MCF 10A (cell line): ENCODE measurements at regions not wholly inside any gene's neighbourhood (a gene's known extent, or its start where the extent isn't known, plus 50 kb on each side); places are given as distances from the start of the nearest gene placed in this dataset.

Source experiments
- BruUV-seq: library from RNA; stranded (reverse); fragments of 400-500 nt; replicated peaks from 2 replicates; lab custom pipeline; 2021; lab: Mats Ljungman, UMichigan
- CTCF ChIA-PET: fragments of 300-600 bp; sonication (Branson Sonifier 250); formaldehyde crosslinking; extraction: SDS; loops from one replicate; lab custom pipeline; 2021; ENCODE audit warnings: antibody characterized with exemption, inconsistent platforms; lab: Yijun Ruan, JAX
- POLR2A ChIA-PET: fragments of 300-600, 350-650 bp; sonication (Branson Sonifier 250); formaldehyde crosslinking; extraction: SDS; loops from one replicate; lab custom pipeline; 2020; ENCODE audit warnings: antibody characterized with exemption, inconsistent platforms; lab: Yijun Ruan, JAX
- DNase-seq: peaks from one replicate; pipeline ENCODE4 v3.0.0-alpha.2; 2018; ENCODE audit not compliant: unreplicated experiment
- H3K27ac Mint-ChIP-seq: one replicate; pipeline ENCODE4 v1.8.0; 2022; ENCODE audit warnings: mild to moderate bottlenecking, low read depth, mixed read lengths; ENCODE audit not compliant: unreplicated experiment
- H3K27me3 Mint-ChIP-seq: one replicate; pipeline ENCODE4 v1.8.0; 2022; ENCODE audit warnings: mixed read lengths; ENCODE audit not compliant: insufficient read depth, unreplicated experiment
- H3K36me3 Mint-ChIP-seq: one replicate; pipeline ENCODE4 v1.8.0; 2022; ENCODE audit warnings: mild to moderate bottlenecking, moderate library complexity, mixed read lengths; ENCODE audit not compliant: insufficient read depth, unreplicated experiment
- H3K4me1 Mint-ChIP-seq: one replicate; pipeline ENCODE4 v1.8.0; 2022; ENCODE audit warnings: mixed read lengths; ENCODE audit not compliant: insufficient read depth, unreplicated experiment
- H3K4me3 Mint-ChIP-seq: one replicate; pipeline ENCODE4 v1.8.0; 2022; ENCODE audit warnings: mild to moderate bottlenecking, moderate library complexity, mixed read lengths; ENCODE audit not compliant: unreplicated experiment
- H3K9me3 Mint-ChIP-seq: one replicate; pipeline ENCODE4 v1.8.0; 2022; ENCODE audit warnings: mixed read lengths; ENCODE audit not compliant: unreplicated experiment
- intact Hi-C: fragments of 100-400 bp; cut with micrococcal nuclease; formaldehyde crosslinking; loops from 2 replicates; pipeline ENCODE4 v1.14.1; 2022
- TF ChIP-seq, protein P1 (sequence below): fragments of 200-600 bp; IDR thresholded peaks from one replicate; pipeline ENCODE4 v1.8.0; 2022; ENCODE audit warnings: antibody characterized with exemption, mild to moderate bottlenecking; ENCODE audit not compliant: unreplicated experiment

DNA sequence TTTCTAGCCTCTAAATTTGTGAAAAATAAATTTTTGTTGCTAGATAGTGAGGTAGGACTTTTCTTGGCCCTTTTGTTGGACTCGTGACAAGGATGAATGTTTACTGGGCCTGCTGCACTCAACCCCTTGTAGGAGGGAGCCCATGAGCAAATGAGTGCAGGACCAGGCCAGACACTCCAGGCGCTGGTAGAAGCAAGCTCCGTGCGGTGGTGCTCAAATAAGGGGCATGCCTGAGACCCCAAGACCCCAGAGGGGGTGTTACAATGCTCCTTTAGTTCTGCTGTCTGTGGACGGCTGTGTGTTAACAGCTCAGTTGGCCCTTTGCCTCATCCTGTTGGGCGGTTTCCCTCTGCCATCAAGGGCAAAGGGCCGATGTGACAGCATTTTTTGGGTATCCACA is 1195.3 kb upstream of the PHF14 start:
- POLR2A ChIA-PET: no interaction called here
- peaks cover 15% of the 10 kb centered on the region for H3K9me3 Mint-ChIP-seq
- H3K4me1 Mint-ChIP-seq: no peaks in the 10 kb centered on the region
- TF ChIP-seq, protein P1, sequence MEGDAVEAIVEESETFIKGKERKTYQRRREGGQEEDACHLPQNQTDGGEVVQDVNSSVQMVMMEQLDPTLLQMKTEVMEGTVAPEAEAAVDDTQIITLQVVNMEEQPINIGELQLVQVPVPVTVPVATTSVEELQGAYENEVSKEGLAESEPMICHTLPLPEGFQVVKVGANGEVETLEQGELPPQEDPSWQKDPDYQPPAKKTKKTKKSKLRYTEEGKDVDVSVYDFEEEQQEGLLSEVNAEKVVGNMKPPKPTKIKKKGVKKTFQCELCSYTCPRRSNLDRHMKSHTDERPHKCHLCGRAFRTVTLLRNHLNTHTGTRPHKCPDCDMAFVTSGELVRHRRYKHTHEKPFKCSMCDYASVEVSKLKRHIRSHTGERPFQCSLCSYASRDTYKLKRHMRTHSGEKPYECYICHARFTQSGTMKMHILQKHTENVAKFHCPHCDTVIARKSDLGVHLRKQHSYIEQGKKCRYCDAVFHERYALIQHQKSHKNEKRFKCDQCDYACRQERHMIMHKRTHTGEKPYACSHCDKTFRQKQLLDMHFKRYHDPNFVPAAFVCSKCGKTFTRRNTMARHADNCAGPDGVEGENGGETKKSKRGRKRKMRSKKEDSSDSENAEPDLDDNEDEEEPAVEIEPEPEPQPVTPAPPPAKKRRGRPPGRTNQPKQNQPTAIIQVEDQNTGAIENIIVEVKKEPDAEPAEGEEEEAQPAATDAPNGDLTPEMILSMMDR: no peak
- intact Hi-C loops: no loop called here
- no peaks in the 10 kb centered on the region for H3K36me3 Mint-ChIP-seq
- H3K27me3 Mint-ChIP-seq: no peaks in the 10 kb centered on the region
- no peak for DNase-seq
- BruUV-seq: no TSS peak
- no peak overlapping the region for H3K4me3 Mint-ChIP-seq
- no peak overlapping the region for H3K27ac Mint-ChIP-seq
- CTCF ChIA-PET: no interaction called here

DNA sequence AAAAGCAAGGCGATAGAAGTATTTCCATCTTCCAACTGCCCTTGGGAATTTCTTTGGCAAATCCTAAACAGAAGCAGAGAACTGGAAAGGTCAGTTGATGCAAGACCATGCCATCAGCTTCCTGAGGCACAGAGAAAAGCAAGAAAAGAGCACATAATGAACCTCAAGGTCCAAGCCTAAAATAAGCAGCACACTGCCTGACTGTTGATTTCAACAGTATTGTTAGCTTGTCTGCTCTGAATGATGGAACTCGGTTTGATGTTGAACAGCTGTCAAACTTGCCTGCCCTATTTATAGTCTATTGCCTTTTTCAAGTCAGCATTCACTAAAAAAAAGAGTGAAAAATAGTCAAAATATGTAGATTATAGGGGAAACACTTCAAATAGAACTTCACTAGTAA is 1192.0 kb upstream of the PHF14 start:
- POLR2A ChIA-PET: no interaction called here
- BruUV-seq: no TSS peak
- Mint-ChIP-seq H3K27ac (no peak overlapping the region), H3K27me3 (no peaks in the 10 kb centered on the region), H3K9me3 (peaks cover 11% of the 10 kb centered on the region), H3K4me3 (no peak overlapping the region), H3K36me3 (no peaks in the 10 kb centered on the region), H3K4me1 (no peaks in the 10 kb centered on the region)
- TF ChIP-seq, protein P1: no peak
- no peak for DNase-seq
- intact Hi-C loops: no loop called here
- CTCF ChIA-PET: no interaction called here

DNA sequence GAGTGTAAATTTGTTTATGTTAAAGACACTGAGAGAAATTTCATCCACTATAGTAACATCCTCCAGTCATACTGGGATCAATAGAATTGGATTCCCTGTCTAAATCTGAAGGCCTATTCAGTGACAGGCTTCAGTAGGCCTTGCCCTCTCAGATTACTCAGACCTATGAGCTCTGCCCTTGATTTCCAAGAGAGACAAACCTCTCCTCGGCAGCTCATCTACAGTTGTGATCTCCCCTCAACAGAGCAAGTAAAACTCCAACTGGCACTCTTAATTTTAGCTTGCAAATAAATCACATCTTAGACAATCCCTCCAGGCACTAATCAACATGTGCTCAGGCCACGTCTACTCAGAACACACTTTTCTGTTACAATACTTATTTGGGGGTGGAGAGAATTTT is 1191.4 kb upstream of the PHF14 start:
- Mint-ChIP-seq H3K9me3 (peaks cover 5% of the 10 kb centered on the region), H3K4me3 (no peak overlapping the region), H3K36me3 (no peaks in the 10 kb centered on the region), H3K4me1 (no peaks in the 10 kb centered on the region), H3K27ac (no peak overlapping the region), H3K27me3 (no peaks in the 10 kb centered on the region)
- no peak for DNase-seq
- ChIA-PET POLR2A (no interaction called here), CTCF (no interaction called here)
- BruUV-seq: no TSS peak
- intact Hi-C loops: no loop called here
- TF ChIP-seq, protein P1: no peak

DNA sequence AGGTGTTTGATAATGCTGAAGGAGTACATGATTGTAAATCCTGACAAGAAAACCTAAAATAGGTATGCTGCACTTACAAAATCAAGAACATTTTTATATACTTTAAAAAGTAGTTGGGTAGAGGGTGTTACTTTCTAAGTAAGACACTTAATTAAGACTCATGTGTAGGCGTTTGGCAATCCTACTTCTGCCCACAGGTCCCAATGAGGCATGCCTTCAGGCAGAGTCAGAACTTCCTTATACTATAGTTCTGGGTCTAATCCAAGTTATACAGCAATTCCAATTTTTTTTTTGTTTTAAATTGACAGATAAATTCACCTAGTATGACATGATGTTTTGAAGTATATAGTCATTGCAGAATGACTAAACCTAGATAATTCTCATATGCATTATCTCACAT is 1188.5 kb upstream of the PHF14 start:
- TF ChIP-seq, protein P1: no peak
- no peak for DNase-seq
- H3K4me1 Mint-ChIP-seq: no peaks in the 10 kb centered on the region
- H3K27me3 Mint-ChIP-seq: no peaks in the 10 kb centered on the region
- intact Hi-C loops: no loop called here
- no TSS peak for BruUV-seq
- no peaks in the 10 kb centered on the region for H3K36me3 Mint-ChIP-seq
- POLR2A ChIA-PET: no interaction called here
- H3K27ac Mint-ChIP-seq: no peak overlapping the region
- no peaks in the 10 kb centered on the region for H3K9me3 Mint-ChIP-seq
- CTCF ChIA-PET: no interaction called here
- no peak overlapping the region for H3K4me3 Mint-ChIP-seq
